Caco-2 (cell line): ENCODE measurements at regions not wholly inside any gene's neighbourhood (a gene's known extent, or its start where the extent isn't known, plus 50 kb on each side); places are given as distances from the start of the nearest gene placed in this dataset.
A peak's percentile ranks its signal among the peaks of the same experiment; 100 is the strongest.

Source experiments
- BruUV-seq: library from RNA; stranded (reverse); fragments of 400-500 nt; replicated peaks from 2 replicates; lab custom pipeline; 2021; lab: Mats Ljungman, UMichigan
- CTCF ChIA-PET: fragments of 300-600 bp; sonication (Branson Sonifier 250); formaldehyde crosslinking; loops from one replicate; lab custom pipeline; 2022; ENCODE audit warnings: antibody characterized with exemption; lab: Charles Lee
- POLR2A ChIA-PET: fragments of 300-600 bp; sonication (Branson Sonifier 250); formaldehyde crosslinking; loops from one replicate; lab custom pipeline; 2022; ENCODE audit warnings: antibody characterized with exemption; lab: Charles Lee
- DNase-seq, 2 experiments: peaks; one replicate each; pipeline versions ENCODE4 v3.0.0 to v3.0.0-alpha.2; 2020 to 2022
- H3K27me3 ChIP-seq: replicated peaks from 2 replicates; pipeline ENCODE4 v1.6.0; 2011; ENCODE audit warnings: low read length; ENCODE audit not compliant: control insufficient read depth, insufficient read depth
- H3K36me3 ChIP-seq: 2 replicates; pipeline ENCODE4 v1.5.1; 2011; ENCODE audit warnings: low read length; ENCODE audit not compliant: control insufficient read depth, insufficient read depth
- H3K4me1 ChIP-seq: fragments of 250-450 bp; sonication (Bioruptor Pico); 2 replicates; pipeline ENCODE4 v1.5.1; 2020; ENCODE audit warnings: mild to moderate bottlenecking
- H3K4me3 ChIP-seq: 2 replicates; pipeline ENCODE4 v1.5.1; 2011; ENCODE audit warnings: low read depth, mild to moderate bottlenecking, control low read depth, low read length
- H3K9me3 ChIP-seq: fragments of 250-450 bp; sonication (Bioruptor Pico); 2 replicates; pipeline ENCODE4 v1.5.1; 2020; ENCODE audit warnings: mild to moderate bottlenecking, moderate library complexity
- H3K27ac Mint-ChIP-seq: one replicate; pipeline ENCODE4 v1.8.0; 2022; ENCODE audit warnings: mixed read lengths; ENCODE audit not compliant: unreplicated experiment
- H3K27me3 Mint-ChIP-seq: one replicate; pipeline ENCODE4 v1.8.0; 2022; ENCODE audit warnings: mixed read lengths; ENCODE audit not compliant: insufficient read depth, unreplicated experiment
- H3K36me3 Mint-ChIP-seq: one replicate; pipeline ENCODE4 v1.8.0; 2022; ENCODE audit warnings: mild to moderate bottlenecking, mixed read lengths; ENCODE audit not compliant: insufficient read depth, unreplicated experiment
- H3K4me1 Mint-ChIP-seq: one replicate; pipeline ENCODE4 v1.8.0; 2022; ENCODE audit warnings: low read depth, mixed read lengths; ENCODE audit not compliant: unreplicated experiment
- H3K4me3 Mint-ChIP-seq: one replicate; pipeline ENCODE4 v1.8.0; 2022; ENCODE audit warnings: mild to moderate bottlenecking, moderate library complexity, mixed read lengths; ENCODE audit not compliant: unreplicated experiment
- H3K9me3 Mint-ChIP-seq: one replicate; pipeline ENCODE4 v1.8.0; 2022; ENCODE audit warnings: mixed read lengths; ENCODE audit not compliant: unreplicated experiment
- CTCF ChIP-seq, 2 experiments: fragments of 200-600 bp in 1 of 2; IDR thresholded peaks; 1 replicate in 1 of 2; 2 replicates in 1 of 2; pipeline versions ENCODE4 v1.5.1 to v1.8.0; 2011 to 2022; ENCODE audit warnings: antibody characterized with exemption in 1 of 2, control low read depth in 1 of 2, inconsistent platforms in 1 of 2, low read depth in 1 of 2, low read length in 1 of 2, mild to moderate bottlenecking in 1 of 2, moderate library complexity in 1 of 2; ENCODE audit not compliant: insufficient read depth in 1 of 2, severe bottlenecking in 1 of 2, unreplicated experiment in 1 of 2
- intact Hi-C: fragments of 100-400 bp; cut with micrococcal nuclease; formaldehyde crosslinking; loops from one replicate; pipeline ENCODE4 v1.10.0; 2022; ENCODE audit not compliant: unreplicated experiment

- no peak overlapping the region for H3K4me3 ChIP-seq
- no TSS peak for BruUV-seq
- Mint-ChIP-seq H3K27ac (no peak overlapping the region), H3K4me1 (no peaks in the 10 kb centered on the region), H3K36me3 (no peaks in the 10 kb centered on the region), H3K9me3 (no peaks in the 10 kb centered on the region), H3K27me3 (peaks cover 7% of the 10 kb centered on the region), H3K4me3 (no peak overlapping the region)
- H3K36me3 ChIP-seq: no peaks in the 10 kb centered on the region
- no peak for TF ChIP-seq CTCF (IDR thresholded peaks at IDR 0.05; ENCODE audit: insufficient read depth in 1 of 2, low read depth in 1 of 2, low read length in 1 of 2, severe bottlenecking in 1 of 2, unreplicated experiment in 1 of 2)
- no peaks in the 10 kb centered on the region for H3K27me3 ChIP-seq
- DNase-seq: no peak
- H3K4me1 ChIP-seq: no peaks in the 10 kb centered on the region; the same call in 1 of the 2 replicates
- POLR2A ChIA-PET: interaction anchor here (0.6 kb wide), 1 partner anchor 194 kb away, joined by 3 read pairs; no protein-coding TSS in a partner anchor
- intact Hi-C loops: loop anchor here (10.0 kb wide), 1 partner anchor 365 kb away; no protein-coding TSS in a partner anchor
- H3K9me3 ChIP-seq: no peaks in the 10 kb centered on the region; the same call in 1 of the 2 replicates
- CTCF ChIA-PET: no interaction called here
Observed at GRCh38 chr10:2979306-2979705, 88.0 kb upstream of the PFKP start.

GRCh38 chr10:2978574-2979273 lies 88.6 kb upstream of the PFKP start:
- no peaks in the 10 kb centered on the region for H3K36me3 Mint-ChIP-seq
- H3K4me1 ChIP-seq: no peaks in the 10 kb centered on the region; the same call in 1 of the 2 replicates
- no peak for DNase-seq
- no peak overlapping the region for H3K4me3 Mint-ChIP-seq
- H3K4me1 Mint-ChIP-seq: no peaks in the 10 kb centered on the region
- ChIA-PET CTCF (interaction anchor here (0.6 kb wide), 1 partner anchor 326 kb away, joined by 3 read pairs; no protein-coding TSS in a partner anchor), POLR2A (interaction anchor here (0.6 kb wide), 2 partner anchors 141 to 194 kb away, joined by 3 read pairs; no protein-coding TSS in a partner anchor)
- H3K36me3 ChIP-seq: no peaks in the 10 kb centered on the region
- peaks cover 7% of the 10 kb centered on the region for H3K27me3 Mint-ChIP-seq
- no peak for TF ChIP-seq CTCF (IDR thresholded peaks at IDR 0.05; ENCODE audit: insufficient read depth in 1 of 2, low read depth in 1 of 2, low read length in 1 of 2, severe bottlenecking in 1 of 2, unreplicated experiment in 1 of 2)
- H3K9me3 Mint-ChIP-seq: no peaks in the 10 kb centered on the region
- intact Hi-C loops: loop anchor here (1.0 to 10.0 kb wide), 5 partner anchors 39 to 364 kb away; no protein-coding TSS in a partner anchor
- BruUV-seq: no TSS peak
- H3K27me3 ChIP-seq: no peaks in the 10 kb centered on the region
- H3K27ac Mint-ChIP-seq: no peak overlapping the region
- no peaks in the 10 kb centered on the region; the same call in 1 of the 2 replicates for H3K9me3 ChIP-seq
- H3K4me3 ChIP-seq: no peak overlapping the region

- H3K27me3 Mint-ChIP-seq: peaks cover 7% of the 10 kb centered on the region
- TF ChIP-seq CTCF (IDR thresholded peaks at IDR 0.05; ENCODE audit: insufficient read depth in 1 of 2, low read depth in 1 of 2, low read length in 1 of 2, severe bottlenecking in 1 of 2, unreplicated experiment in 1 of 2): peak; percentile 70 to 79
- Histone ChIP-seq H3K9me3 (no peaks in the 10 kb centered on the region; the same call in 1 of the 2 replicates), H3K36me3 (no peaks in the 10 kb centered on the region), H3K4me1 (no peaks in the 10 kb centered on the region; the same call in 1 of the 2 replicates), H3K4me3 (no peak overlapping the region), H3K27me3 (no peaks in the 10 kb centered on the region)
- no TSS peak for BruUV-seq
- no peaks in the 10 kb centered on the region for H3K9me3 Mint-ChIP-seq
- ChIA-PET CTCF (no interaction called here), POLR2A (interaction anchor here (0.6 kb wide), 1 partner anchor 142 kb away, joined by 3 read pairs; no protein-coding TSS in a partner anchor)
- no peaks in the 10 kb centered on the region for H3K36me3 Mint-ChIP-seq
- H3K27ac Mint-ChIP-seq: no peak overlapping the region
- no peaks in the 10 kb centered on the region for H3K4me1 Mint-ChIP-seq
- no peak overlapping the region for H3K4me3 Mint-ChIP-seq
- DNase-seq: peak in 1 of 2 experiments; percentile 50
- intact Hi-C loops: loop anchor here (1.0 to 10.0 kb wide), 5 partner anchors 39 to 363 kb away; no protein-coding TSS in a partner anchor
Observed at GRCh38 chr10:2978111-2978510, 89.2 kb upstream of the PFKP start.
